ENCODE measurements at regions not wholly inside any gene's neighbourhood (a gene's known extent, or its start where the extent isn't known, plus 50 kb on each side); places are given as distances from the start of the nearest gene placed in this dataset.

DNA sequence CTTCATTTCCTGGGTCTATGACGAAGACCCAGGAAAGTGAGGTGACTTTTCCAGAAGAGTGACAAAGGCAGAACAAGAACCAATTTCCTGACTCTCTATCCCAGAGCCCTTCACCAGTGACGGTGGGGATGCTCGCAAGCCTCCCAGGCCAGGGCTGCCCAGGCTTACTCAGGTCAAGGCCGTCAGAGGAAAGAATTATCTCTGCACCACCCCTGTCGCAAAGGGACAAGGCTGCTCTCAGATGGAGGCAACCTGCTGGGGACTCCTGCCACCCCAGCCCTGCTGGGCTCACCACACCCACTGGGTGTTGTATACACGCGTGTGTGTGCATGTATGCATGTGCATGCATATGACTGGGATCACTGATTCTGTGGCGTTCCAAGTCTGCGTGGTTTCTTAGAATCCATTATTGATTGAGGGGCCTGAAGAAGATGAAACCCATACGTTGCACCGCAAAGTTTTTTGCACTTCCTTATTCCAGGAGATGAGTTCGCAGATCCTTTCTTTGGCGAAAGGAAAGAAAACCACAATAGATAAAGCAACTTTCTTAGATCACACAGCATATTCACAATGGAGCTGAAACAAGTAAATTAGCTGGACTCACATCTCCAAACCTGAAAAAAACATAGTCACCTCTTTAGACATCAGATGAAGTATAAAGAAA is 255.8 kb downstream of the RHOU start:
- no peak overlapping the region for H3K27ac ChIP-seq (ENCODE audit: low read depth, low read length, severe bottlenecking)

DNA sequence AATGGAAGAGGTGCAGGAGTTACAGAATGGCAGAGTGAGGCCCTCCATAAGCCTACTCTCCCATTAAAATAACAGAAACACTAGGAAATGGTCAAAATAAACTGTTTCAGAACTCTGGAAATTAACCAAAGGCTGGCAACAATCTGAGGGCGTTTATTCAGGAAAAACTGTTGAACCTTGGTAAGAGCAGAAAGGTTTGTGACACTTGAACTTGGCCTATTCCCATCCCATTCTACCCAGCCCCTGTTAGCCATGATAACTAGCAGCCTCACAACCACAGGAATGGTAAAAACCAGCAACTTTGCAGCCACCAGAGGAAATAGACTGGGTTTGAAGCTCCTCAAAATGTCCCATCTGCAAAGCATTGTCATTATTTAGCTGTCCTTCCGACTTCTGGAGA is 256.8 kb downstream of the RHOU start:
- Histone ChIP-seq H3K9me3 (ENCODE audit: control insufficient read depth, low read length) (no peaks in the 10 kb centered on the region), H3K4me1 (ENCODE audit: control insufficient read depth, insufficient read depth, low read length, poor library complexity, severe bottlenecking) (peaks cover 4% of the 10 kb centered on the region), H3K4me3 (ENCODE audit: extremely low read depth, insufficient read depth, low read length, poor library complexity, severe bottlenecking) (no peak overlapping the region), H3K27ac (ENCODE audit: low read depth, low read length, severe bottlenecking) (no peak overlapping the region), H3K36me3 (ENCODE audit: control insufficient read depth, insufficient read depth, low read length) (no peaks in the 10 kb centered on the region)
- WGBS, 2 experiments (ENCODE audit: insufficient coverage in 2 of 2) = 86 to 92% methylated on average over 2 of the region's 2 CpGs

More for the DNA sequence above, 255.8 kb downstream of the RHOU start:
- peaks cover 4% of the 10 kb centered on the region for H3K4me1 ChIP-seq (ENCODE audit: control insufficient read depth, insufficient read depth, low read length, poor library complexity, severe bottlenecking)
- H3K9me3 ChIP-seq (ENCODE audit: control insufficient read depth, low read length) = no peaks in the 10 kb centered on the region
- no peak overlapping the region for H3K4me3 ChIP-seq (ENCODE audit: extremely low read depth, insufficient read depth, low read length, poor library complexity, severe bottlenecking)
- no peaks in the 10 kb centered on the region for H3K36me3 ChIP-seq (ENCODE audit: control insufficient read depth, insufficient read depth, low read length)
- WGBS, 2 experiments (ENCODE audit: insufficient coverage in 2 of 2) = 96% methylated on average over 10 to 13 of the region's 13 CpGs

DNA sequence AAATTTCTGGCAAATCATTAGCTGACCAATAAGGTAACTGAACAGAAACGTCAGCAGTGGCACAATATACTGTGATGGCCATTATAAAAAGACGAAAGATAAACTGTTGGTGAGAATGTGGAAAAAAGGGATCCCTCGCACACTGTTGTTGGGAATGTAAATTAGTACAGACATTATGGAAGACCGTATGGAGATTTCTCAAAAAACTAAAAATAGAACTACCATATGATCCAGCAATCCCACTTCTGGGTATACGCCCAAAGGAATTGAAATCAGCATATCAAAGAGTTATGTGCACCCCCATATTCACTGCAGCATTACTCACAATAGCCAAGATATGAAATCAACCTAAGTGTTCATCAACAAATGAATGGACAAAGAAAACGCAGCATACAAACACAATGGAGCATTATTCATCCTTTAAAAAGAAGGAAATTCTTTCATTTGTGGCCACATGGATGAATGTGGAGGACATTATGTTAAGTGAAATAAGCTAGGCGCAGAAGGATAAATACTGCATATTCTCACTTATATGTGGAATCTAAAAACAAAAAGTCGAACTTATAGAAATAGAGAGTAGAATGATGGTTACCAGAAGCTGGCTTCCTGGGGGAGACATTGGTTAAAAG is 257.7 kb downstream of the RHOU start:
- WGBS, 2 experiments (ENCODE audit: insufficient coverage in 2 of 2) = 86 to 87% methylated on average over 2 to 3 of the region's 8 CpGs
- Histone ChIP-seq H3K4me1 (ENCODE audit: control insufficient read depth, insufficient read depth, low read length, poor library complexity, severe bottlenecking) (peaks cover 4% of the 10 kb centered on the region), H3K27ac (ENCODE audit: low read depth, low read length, severe bottlenecking) (no peak overlapping the region), H3K9me3 (ENCODE audit: control insufficient read depth, low read length) (no peaks in the 10 kb centered on the region), H3K36me3 (ENCODE audit: control insufficient read depth, insufficient read depth, low read length) (no peaks in the 10 kb centered on the region), H3K4me3 (ENCODE audit: extremely low read depth, insufficient read depth, low read length, poor library complexity, severe bottlenecking) (no peak overlapping the region)

DNA sequence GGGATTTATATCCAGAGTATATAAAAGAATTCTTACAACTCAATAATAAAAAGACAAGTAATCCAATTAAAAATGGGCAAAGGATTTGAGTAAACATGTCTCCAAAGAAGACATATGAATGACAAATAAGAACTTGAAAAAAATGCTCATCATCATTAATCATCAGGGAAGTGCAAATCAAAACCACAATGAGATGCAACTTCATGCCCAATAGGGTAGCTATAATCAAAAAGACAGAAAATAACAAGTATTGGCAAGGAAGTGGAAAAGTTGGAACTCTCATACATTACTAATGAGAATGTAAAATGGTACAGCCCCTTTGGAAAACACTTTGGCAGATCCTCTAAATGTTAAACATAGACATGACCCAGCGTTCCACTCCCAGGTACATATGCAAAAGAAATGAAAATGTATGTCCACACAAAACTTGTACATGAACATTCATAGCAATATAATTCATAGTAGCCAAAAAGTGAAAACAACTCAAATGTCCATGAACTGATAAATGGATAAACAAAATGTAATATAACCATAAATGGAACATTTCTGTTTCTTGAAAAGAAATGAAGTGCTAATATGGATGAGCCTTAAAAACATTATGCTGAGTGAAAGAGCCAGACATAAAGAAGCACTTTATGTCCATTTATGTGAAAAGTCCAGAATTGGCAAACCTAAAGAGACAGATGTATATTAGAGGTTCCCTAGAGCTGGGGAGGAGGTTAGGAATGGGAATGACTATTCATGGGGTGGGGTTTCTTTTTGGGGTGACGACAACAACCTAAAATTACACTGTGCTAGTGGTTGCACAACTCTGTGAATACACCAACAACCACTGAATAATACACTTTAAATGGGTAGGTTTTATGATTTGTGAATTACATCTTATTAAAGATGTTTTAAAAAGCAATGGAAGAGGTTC is 259.7 kb downstream of the RHOU start:
- no peak overlapping the region for H3K27ac ChIP-seq (ENCODE audit: low read depth, low read length, severe bottlenecking)
- H3K36me3 ChIP-seq (ENCODE audit: control insufficient read depth, insufficient read depth, low read length) = no peaks in the 10 kb centered on the region
- no peak overlapping the region for H3K4me3 ChIP-seq (ENCODE audit: extremely low read depth, insufficient read depth, low read length, poor library complexity, severe bottlenecking)
- H3K9me3 ChIP-seq (ENCODE audit: control insufficient read depth, low read length) = no peaks in the 10 kb centered on the region
- no CpG with 5 or more reads among the region's 2 CpGs for WGBS, 2 experiments (ENCODE audit: insufficient coverage in 2 of 2)
- peaks cover 4% of the 10 kb centered on the region for H3K4me1 ChIP-seq (ENCODE audit: control insufficient read depth, insufficient read depth, low read length, poor library complexity, severe bottlenecking)

DNA sequence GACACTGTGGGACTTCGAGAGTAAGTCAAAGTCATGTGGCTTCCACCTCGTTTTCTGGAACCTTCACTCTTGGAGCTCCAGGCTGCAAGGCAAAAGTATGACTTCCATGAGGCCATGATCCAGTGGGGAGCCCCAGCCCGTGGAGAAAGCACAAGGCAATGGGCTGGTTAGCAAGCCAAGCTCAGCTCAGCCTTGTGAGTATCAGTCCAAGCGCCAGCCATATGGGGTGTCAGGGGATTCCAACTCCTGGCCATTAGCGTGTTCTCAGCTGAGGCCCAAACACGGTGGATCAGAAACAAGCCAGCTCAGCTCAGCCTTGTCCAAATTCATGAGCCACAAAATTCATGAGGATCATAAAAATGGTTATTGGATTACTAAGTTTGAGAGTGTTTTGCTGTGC is 261.0 kb downstream of the RHOU start:
- 89 to 94% methylated on average over 6 of the region's 6 CpGs for WGBS, 2 experiments (ENCODE audit: insufficient coverage in 2 of 2)
- no peaks in the 10 kb centered on the region for H3K4me1 ChIP-seq (ENCODE audit: control insufficient read depth, insufficient read depth, low read length, poor library complexity, severe bottlenecking)
- H3K4me3 ChIP-seq (ENCODE audit: extremely low read depth, insufficient read depth, low read length, poor library complexity, severe bottlenecking) = no peak overlapping the region
- H3K36me3 ChIP-seq (ENCODE audit: control insufficient read depth, insufficient read depth, low read length) = no peaks in the 10 kb centered on the region
- H3K9me3 ChIP-seq (ENCODE audit: control insufficient read depth, low read length) = no peaks in the 10 kb centered on the region
- no peak overlapping the region for H3K27ac ChIP-seq (ENCODE audit: low read depth, low read length, severe bottlenecking)

DNA sequence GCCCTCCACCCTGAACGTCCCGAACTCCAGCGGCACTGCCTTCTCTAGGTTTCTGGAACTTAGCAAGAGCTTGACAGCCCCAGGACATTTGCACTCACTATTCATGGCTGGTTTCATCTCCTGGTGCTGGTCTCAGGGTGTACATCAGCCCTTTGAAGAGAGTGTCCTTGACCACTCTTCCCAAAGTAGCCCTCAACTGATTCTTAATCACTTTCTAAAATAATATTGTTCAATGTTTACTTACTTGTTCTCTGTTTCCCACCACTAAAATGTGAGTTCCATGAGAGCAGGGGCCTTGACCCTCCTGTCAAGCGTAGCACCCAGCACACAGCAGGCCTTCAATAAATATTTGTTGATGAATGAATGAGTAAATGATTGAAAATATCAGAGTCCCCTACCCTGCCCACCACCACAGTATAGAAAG is 262.5 kb downstream of the RHOU start:
- Histone ChIP-seq H3K9me3 (ENCODE audit: control insufficient read depth, low read length) (no peaks in the 10 kb centered on the region), H3K4me1 (ENCODE audit: control insufficient read depth, insufficient read depth, low read length, poor library complexity, severe bottlenecking) (no peaks in the 10 kb centered on the region), H3K36me3 (ENCODE audit: control insufficient read depth, insufficient read depth, low read length) (no peaks in the 10 kb centered on the region), H3K4me3 (ENCODE audit: extremely low read depth, insufficient read depth, low read length, poor library complexity, severe bottlenecking) (no peak overlapping the region), H3K27ac (ENCODE audit: low read depth, low read length, severe bottlenecking) (no peak overlapping the region)
- WGBS, 2 experiments (ENCODE audit: insufficient coverage in 2 of 2) = 90 to 100% methylated on average over 3 of the region's 4 CpGs

DNA sequence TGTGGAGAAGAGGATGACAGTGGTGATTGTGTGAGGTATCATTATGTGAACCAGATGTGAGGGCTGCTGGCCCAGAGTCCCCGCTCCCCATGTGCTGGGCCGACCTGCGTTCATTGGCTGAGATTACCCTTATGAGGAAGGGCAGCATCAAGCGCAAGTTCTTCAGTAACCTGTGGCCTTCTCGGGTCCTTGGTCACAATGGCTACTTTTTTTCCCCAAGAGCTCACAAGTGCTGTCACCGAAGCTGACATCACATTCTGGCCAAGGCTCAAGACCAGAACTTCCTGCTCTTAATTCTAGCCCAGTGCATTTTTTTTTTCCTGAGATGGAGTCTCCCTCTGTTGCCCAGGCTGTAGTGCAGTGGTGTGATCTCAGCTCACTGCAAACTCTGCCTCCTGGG is 262.9 kb downstream of the RHOU start:
- 89 to 97% methylated on average over 6 of the region's 6 CpGs for WGBS, 2 experiments (ENCODE audit: insufficient coverage in 2 of 2)

DNA sequence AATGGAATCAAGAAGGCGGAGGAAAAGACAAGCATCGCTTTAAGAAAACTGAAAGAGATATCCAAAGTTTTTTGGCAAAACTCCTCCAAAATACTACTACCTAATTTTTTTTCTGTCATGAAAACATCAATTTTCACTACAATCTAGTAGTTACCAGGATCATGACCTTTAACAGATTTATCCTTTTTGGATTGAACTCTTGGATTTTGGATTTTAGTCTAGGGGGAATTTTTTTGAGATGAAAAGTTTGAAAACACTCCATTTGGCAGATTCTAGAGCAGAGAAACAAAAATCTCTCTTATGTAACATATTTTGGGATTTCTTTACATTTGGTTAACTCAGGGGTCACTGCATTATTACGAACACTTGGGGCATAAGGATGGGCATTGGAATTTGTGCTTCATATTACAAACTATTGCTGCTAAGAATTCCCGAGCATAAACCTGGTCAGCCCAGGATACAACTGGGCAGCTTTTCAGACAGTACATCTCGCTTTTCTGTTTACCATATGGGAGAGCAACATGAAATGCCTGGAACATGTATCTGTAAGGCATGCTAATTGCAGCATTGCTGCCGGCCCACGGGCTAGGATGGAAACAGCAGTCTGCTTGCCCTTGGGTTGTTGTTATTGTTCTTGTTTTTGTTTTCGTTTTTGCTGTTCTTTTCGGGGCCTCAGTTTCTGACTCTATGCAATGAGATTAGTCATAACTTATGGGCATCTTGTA is 264.3 kb downstream of the RHOU start:
- Histone ChIP-seq H3K4me1 (ENCODE audit: control insufficient read depth, insufficient read depth, low read length, poor library complexity, severe bottlenecking) (no peaks in the 10 kb centered on the region), H3K9me3 (ENCODE audit: control insufficient read depth, low read length) (no peaks in the 10 kb centered on the region), H3K36me3 (ENCODE audit: control insufficient read depth, insufficient read depth, low read length) (no peaks in the 10 kb centered on the region), H3K4me3 (ENCODE audit: extremely low read depth, insufficient read depth, low read length, poor library complexity, severe bottlenecking) (no peak overlapping the region), H3K27ac (ENCODE audit: low read depth, low read length, severe bottlenecking) (no peak overlapping the region)
- 90 to 95% methylated on average over 5 to 9 of the region's 9 CpGs for WGBS, 2 experiments (ENCODE audit: insufficient coverage in 2 of 2)

More for the DNA sequence above, 262.9 kb downstream of the RHOU start:
- H3K9me3 ChIP-seq (ENCODE audit: control insufficient read depth, low read length) = no peaks in the 10 kb centered on the region
- H3K4me3 ChIP-seq (ENCODE audit: extremely low read depth, insufficient read depth, low read length, poor library complexity, severe bottlenecking) = no peak overlapping the region
- no peaks in the 10 kb centered on the region for H3K36me3 ChIP-seq (ENCODE audit: control insufficient read depth, insufficient read depth, low read length)
- no peaks in the 10 kb centered on the region for H3K4me1 ChIP-seq (ENCODE audit: control insufficient read depth, insufficient read depth, low read length, poor library complexity, severe bottlenecking)
- no peak overlapping the region for H3K27ac ChIP-seq (ENCODE audit: low read depth, low read length, severe bottlenecking)

DNA sequence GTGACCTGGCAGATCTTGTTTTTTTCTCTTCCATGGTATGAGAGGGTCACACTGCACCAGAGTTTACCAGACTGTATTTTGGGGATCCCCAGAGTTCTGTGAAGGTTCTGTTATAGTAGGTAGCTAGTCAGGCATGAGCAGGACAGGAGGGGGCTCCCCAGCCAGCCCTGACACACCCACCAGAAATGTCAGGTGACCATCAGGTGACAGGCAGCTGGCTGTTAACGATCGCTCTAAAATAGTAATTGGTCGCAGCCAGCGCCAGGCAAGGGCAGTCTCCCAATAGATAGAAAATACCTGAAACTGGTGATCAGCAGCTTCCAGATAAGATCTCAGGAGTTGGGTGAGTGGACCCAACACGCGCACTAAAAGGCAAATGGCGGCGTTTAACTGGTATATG is 264.9 kb downstream of the RHOU start:
- no peaks in the 10 kb centered on the region for H3K4me1 ChIP-seq (ENCODE audit: control insufficient read depth, insufficient read depth, low read length, poor library complexity, severe bottlenecking)
- 96 to 100% methylated on average over 8 of the region's 8 CpGs for WGBS, 2 experiments (ENCODE audit: insufficient coverage in 2 of 2)

DNA sequence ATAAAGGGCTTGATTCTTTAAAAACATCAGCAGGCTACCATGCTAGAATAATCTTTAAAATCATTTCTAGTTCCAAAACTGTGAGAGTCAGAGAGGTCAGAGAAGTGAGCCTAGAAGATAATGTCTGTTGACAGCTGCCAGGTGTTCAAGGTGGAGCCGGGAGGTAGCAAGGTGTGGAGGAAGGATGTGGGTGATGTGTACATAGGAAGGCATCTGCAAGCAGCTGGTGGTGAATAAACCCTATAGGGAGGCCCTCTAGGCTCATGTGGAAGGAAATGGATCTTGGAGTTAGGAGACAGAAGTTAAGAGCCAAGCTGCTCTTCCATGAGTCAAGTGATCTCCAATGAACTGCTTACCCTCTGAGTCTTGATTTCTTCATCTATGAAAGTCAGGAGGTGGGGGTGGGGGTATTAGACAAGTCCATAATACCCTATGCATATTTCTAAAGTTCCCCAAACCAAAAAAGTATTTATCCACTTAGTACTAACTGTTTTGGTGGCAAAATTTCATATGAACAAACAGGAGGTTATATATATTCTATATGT is 266.3 kb downstream of the RHOU start:
- Histone ChIP-seq H3K9me3 (ENCODE audit: control insufficient read depth, low read length) (no peaks in the 10 kb centered on the region), H3K4me3 (ENCODE audit: extremely low read depth, insufficient read depth, low read length, poor library complexity, severe bottlenecking) (no peak overlapping the region), H3K4me1 (ENCODE audit: control insufficient read depth, insufficient read depth, low read length, poor library complexity, severe bottlenecking) (no peaks in the 10 kb centered on the region), H3K27ac (ENCODE audit: low read depth, low read length, severe bottlenecking) (no peak overlapping the region), H3K36me3 (ENCODE audit: control insufficient read depth, insufficient read depth, low read length) (no peaks in the 10 kb centered on the region)
- WGBS, 2 experiments (ENCODE audit: insufficient coverage in 2 of 2) = 100% methylated on average over 1 of the region's 1 CpG; no CpG with 5 or more reads in 1 of the 2 experiments

More for the DNA sequence above, 264.9 kb downstream of the RHOU start:
- Histone ChIP-seq H3K4me3 (ENCODE audit: extremely low read depth, insufficient read depth, low read length, poor library complexity, severe bottlenecking) (no peak overlapping the region), H3K9me3 (ENCODE audit: control insufficient read depth, low read length) (no peaks in the 10 kb centered on the region), H3K36me3 (ENCODE audit: control insufficient read depth, insufficient read depth, low read length) (no peaks in the 10 kb centered on the region), H3K27ac (ENCODE audit: low read depth, low read length, severe bottlenecking) (no peak overlapping the region)

Data from mesodermal cell (in vitro differentiated cells).